Bronchial epithelial cell (primary cell): ENCODE measurements at regions not wholly inside any gene's neighbourhood (a gene's known extent, or its start where the extent isn't known, plus 50 kb on each side); places are given as distances from the start of the nearest gene placed in this dataset.
"Not testable (repeated sequence)": the region's sequence is repeated elsewhere in the genome, so short reads cannot be mapped to it uniquely, and the experiment has no call there.

Experiments used
- DNase-seq: peaks from one replicate; pipeline ENCODE4 v3.0.0-alpha.2; 2010; ENCODE audit warnings: low read depth
- FAIRE-seq: peaks from 2 replicates; lab custom pipeline; 2011; peaks lifted over from hg19 to GRCh38; lab: Jason Lieb, UNC
- H3K27me3 ChIP-seq: 2 replicates; pipeline ENCODE4 v1.5.1; 2011; ENCODE audit warnings: low read length; ENCODE audit not compliant: control insufficient read depth, insufficient read depth
- H3K36me3 ChIP-seq: 2 replicates; pipeline ENCODE4 v1.5.1; 2011; ENCODE audit warnings: low read length; ENCODE audit not compliant: control insufficient read depth, insufficient read depth
- H3K4me3 ChIP-seq: 2 replicates; pipeline ENCODE4 v1.5.1; 2011; ENCODE audit warnings: mild to moderate bottlenecking, low read depth, low read length, control low read depth
- CTCF ChIP-seq: IDR thresholded peaks from 2 replicates; pipeline ENCODE4 v1.5.1; 2011; ENCODE audit warnings: mild to moderate bottlenecking, moderate library complexity, low read length, control low read depth, inconsistent platforms; ENCODE audit not compliant: insufficient read depth, severe bottlenecking

GRCh38 chr12:92233346-92234015 lies 87.8 kb upstream of the BTG1 start:
- no peaks in the 10 kb centered on the region for H3K36me3 ChIP-seq

GRCh38 chr12:92232371-92232932 lies 86.8 kb upstream of the BTG1 start:
- DNase-seq, H3K4me3 ChIP-seq, H3K36me3 ChIP-seq, FAIRE-seq, H3K27me3 ChIP-seq: not testable (repeated sequence)

More at GRCh38 chr12:92233346-92234015, 87.8 kb upstream of the BTG1 start:
- H3K4me3 ChIP-seq, result no peak overlapping the region
- FAIRE-seq (no peak), DNase-seq (no peak)
- H3K27me3 ChIP-seq, result no peaks in the 10 kb centered on the region
- TF ChIP-seq CTCF, result no peak

- peak; percentile 66 for FAIRE-seq
- H3K27me3 ChIP-seq, H3K36me3 ChIP-seq, DNase-seq, H3K4me3 ChIP-seq: not testable (repeated sequence)
Observed at GRCh38 chr12:92231945-92232344, 86.3 kb upstream of the BTG1 start.

- peak; percentile 95 for FAIRE-seq
- not testable (repeated sequence) for DNase-seq, H3K36me3 ChIP-seq, H3K27me3 ChIP-seq, H3K4me3 ChIP-seq
Observed at GRCh38 chr12:92231532-92231931, 85.9 kb upstream of the BTG1 start.

GRCh38 chr12:92229381-92229780 lies 83.7 kb upstream of the BTG1 start:
- DNase-seq, result no peak
- no peak for TF ChIP-seq CTCF
- no peak for FAIRE-seq
- Histone ChIP-seq H3K4me3 (no peak overlapping the region), H3K27me3 (no peaks in the 10 kb centered on the region), H3K36me3 (no peaks in the 10 kb centered on the region)

- Histone ChIP-seq H3K36me3 (no peaks in the 10 kb centered on the region), H3K27me3 (no peaks in the 10 kb centered on the region), H3K4me3 (no peak overlapping the region)
- TF ChIP-seq CTCF, result no peak
- FAIRE-seq (no peak), DNase-seq (peak; percentile 22)
Observed at GRCh38 chr12:92226961-92227360, 81.3 kb upstream of the BTG1 start.

- no peak overlapping the region for H3K4me3 ChIP-seq
- no peaks in the 10 kb centered on the region for H3K27me3 ChIP-seq
- DNase-seq, result no peak
- TF ChIP-seq CTCF, result no peak
- FAIRE-seq, result no peak
- H3K36me3 ChIP-seq, result no peaks in the 10 kb centered on the region
Observed at GRCh38 chr12:92226071-92226661, 80.5 kb upstream of the BTG1 start.
